HuH-7 (cell line): ENCODE measurements at regions not wholly inside any gene's neighbourhood (a gene's known extent, or its start where the extent isn't known, plus 50 kb on each side); places are given as distances from the start of the nearest gene placed in this dataset.
"Not testable (repeated sequence)": the region's sequence is repeated elsewhere in the genome, so short reads cannot be mapped to it uniquely, and the experiment has no call there.

ENCODE experiments used
- DNase-seq: peaks from one replicate; pipeline ENCODE4 v3.0.0; 2011; ENCODE audit warnings: low spot score

- no peak for DNase-seq
Measured at GRCh38 chr5:119694284-119694683, 64.9 kb downstream of the FAM170A start.

GRCh38 chr5:119706049-119706448, 76.7 kb downstream of the FAM170A start:
- no peak for DNase-seq

GRCh38 chr5:119708076-119708790, 78.9 kb downstream of the FAM170A start:
- DNase-seq = no peak

GRCh38 chr5:119721775-119722174, 92.4 kb downstream of the FAM170A start:
- no peak for DNase-seq

- not testable (repeated sequence) for DNase-seq
Measured at GRCh38 chr5:119725291-119725690, 95.9 kb downstream of the FAM170A start.

- no peak for DNase-seq
Measured at GRCh38 chr5:119726544-119726943, 97.2 kb downstream of the FAM170A start.

GRCh38 chr5:119740225-119740624, 110.9 kb downstream of the FAM170A start:
- DNase-seq = no peak

- no peak for DNase-seq
Measured at GRCh38 chr5:119741691-119742090, 112.3 kb downstream of the FAM170A start.

- no peak for DNase-seq
Measured at GRCh38 chr5:119742311-119742710, 113.0 kb downstream of the FAM170A start.

GRCh38 chr5:119743927-119744326, 114.6 kb downstream of the FAM170A start:
- peak; percentile 4 for DNase-seq

- DNase-seq = no peak
Measured at GRCh38 chr5:119745976-119746375, 116.6 kb downstream of the FAM170A start.

- no peak for DNase-seq
Measured at GRCh38 chr5:119746984-119747383, 117.6 kb downstream of the FAM170A start.

GRCh38 chr5:119750887-119751733, 121.8 kb downstream of the FAM170A start:
- no peak for DNase-seq

GRCh38 chr5:119751734-119752094, 122.4 kb downstream of the FAM170A start:
- DNase-seq = no peak

- DNase-seq = no peak
Measured at GRCh38 chr5:119752921-119753886, 123.8 kb downstream of the FAM170A start.

- DNase-seq = not testable (repeated sequence)
Measured at GRCh38 chr5:119754825-119755224, 125.5 kb downstream of the FAM170A start.

GRCh38 chr5:119757276-119757675, 127.9 kb downstream of the FAM170A start:
- no peak for DNase-seq

GRCh38 chr5:119769695-119770693, 140.6 kb downstream of the FAM170A start:
- not testable (repeated sequence) for DNase-seq

GRCh38 chr5:119780145-119780544, 150.8 kb downstream of the FAM170A start:
- not testable (repeated sequence) for DNase-seq

GRCh38 chr5:119785057-119785456, 155.7 kb downstream of the FAM170A start:
- no peak for DNase-seq
